Nucleus accumbens (tissue), 56 donors: ENCODE measurements at regions not wholly inside any gene's neighbourhood (a gene's known extent, or its start where the extent isn't known, plus 50 kb on each side); places are given as distances from the start of the nearest gene placed in this dataset.

Experiments used
- DNase-seq, 56 donors: peaks; one replicate each; lab custom pipeline; 2025; lab: John Stamatoyannopoulos, UW

DNA sequence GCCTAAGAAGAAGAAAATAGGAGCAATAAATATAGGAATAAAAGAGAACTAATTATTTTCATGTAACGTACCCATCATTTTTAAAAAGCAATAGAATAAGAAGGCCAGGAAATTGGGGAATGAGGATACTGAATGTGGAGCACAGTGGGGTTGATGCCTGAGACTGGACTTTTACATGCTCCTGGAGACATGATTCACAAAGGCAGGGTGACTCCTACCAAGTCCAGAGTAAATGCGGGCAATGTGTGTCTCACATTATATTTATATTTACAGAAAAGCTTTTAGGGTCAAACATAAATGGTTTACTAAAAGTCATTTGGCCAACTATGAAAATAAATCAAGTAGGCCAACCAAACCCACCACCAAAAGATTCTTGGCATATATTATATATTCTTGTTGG lies 87.9 kb upstream of the COL5A2 start:
- DNase-seq: no peak

DNA sequence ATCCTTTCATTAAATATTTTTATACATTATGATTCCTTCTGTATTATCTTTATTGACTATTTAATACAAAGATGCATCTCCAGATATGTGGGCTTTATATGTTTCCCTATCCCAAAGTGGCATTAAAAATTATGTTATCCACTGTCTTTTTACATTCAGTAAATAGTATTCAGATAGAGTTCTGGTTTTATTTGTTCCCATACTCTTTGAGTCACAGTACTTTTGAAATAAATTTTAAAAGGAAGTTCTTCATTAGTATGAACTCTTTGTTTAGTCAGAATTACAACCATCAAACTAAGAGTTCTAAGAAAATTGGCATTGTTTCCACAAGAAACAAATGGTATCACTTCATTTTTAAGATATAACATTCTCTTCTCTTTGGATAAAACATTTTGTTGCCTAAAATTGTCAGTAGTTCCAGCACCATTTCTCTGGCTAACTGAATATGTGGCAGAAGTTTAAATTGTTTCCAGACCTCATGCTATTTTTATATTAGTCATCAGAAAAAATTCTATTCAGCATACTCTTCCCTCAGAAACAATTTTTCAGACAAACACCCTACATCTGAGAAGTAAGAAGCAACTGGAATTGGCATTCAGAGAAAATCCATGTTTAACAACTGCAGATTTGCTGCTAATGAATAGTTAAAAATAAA lies 88.5 kb upstream of the COL5A2 start:
- DNase-seq: no peak

- no peak for DNase-seq
Measured at GRCh38 chr2:189268763-189269162, 89.2 kb upstream of the COL5A2 start.

- DNase-seq: no peak
Measured at GRCh38 chr2:189273734-189274133, 94.2 kb upstream of the COL5A2 start.

- DNase-seq: no peak
Measured at GRCh38 chr2:189274361-189274760, 94.8 kb upstream of the COL5A2 start.

- DNase-seq: no peak
Measured at GRCh38 chr2:189276277-189276676, 96.7 kb upstream of the COL5A2 start.

DNA sequence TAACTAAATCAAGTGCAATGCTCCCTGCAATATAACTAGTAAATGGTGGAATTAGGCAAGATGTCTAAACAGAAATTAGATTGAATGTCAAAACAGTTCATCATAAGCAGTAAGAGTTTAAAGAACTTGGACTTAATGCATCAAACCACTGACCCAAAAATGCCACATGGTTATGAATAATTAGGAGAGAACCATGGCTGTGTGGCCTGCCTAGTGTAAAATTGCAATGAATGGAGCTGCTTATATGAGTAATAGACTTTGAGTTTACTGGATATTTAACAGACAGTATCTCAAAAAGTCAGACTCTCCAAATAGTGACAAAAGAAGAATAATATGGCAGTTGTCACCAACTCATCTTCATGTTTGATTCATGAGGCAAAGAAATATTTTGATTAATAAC lies 101.6 kb upstream of the COL5A2 start:
- DNase-seq: no peak

DNA sequence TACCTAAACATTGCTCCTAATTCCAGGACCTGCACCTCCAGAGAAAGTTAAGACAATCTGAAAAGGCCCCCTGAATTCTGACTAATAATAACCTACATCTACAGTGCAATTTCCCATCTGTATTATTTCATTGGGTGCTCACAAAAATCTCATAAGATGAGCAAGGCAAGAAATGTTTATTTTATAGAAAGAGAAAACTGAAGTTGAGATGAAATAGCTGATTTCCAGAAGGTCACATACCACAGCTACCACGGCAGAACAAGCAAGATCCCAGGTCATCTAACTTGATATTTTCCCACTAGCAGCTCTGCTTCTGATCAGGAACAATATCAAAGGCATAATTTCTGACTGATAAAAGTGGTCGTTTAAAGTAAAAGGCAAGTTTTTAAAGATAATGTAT lies 105.8 kb upstream of the COL5A2 start:
- no peak for DNase-seq

DNA sequence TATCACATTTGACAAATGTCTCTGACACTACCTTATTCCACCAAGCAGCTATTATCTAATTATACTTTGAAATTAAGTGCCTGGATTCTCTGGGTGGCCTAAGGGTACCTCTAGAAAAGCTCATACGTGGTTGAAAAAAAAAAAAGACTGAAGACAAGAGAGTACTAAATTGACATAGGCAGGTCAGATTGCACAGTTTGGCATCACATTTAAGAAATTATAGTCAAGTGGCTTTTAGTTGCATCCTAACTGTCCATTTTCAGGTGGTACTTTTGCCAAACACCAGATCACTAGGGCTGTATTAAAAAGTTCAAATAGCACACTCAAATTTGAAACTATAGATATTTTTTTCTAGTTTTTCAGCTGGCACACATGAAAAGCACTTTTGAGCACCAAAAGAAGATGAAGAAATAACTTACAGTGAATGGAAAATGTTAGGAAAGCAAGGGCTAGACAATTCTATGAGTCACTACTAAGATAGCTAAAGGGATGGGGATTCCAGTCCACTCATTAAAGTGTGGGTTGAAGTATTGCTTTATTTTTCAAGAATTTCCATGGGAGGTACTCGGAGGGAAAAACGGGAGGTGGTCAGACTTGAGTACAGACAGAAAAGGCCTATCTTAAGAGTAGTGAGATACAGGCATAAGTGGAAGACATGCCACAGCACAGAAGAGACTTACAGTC lies 106.5 kb upstream of the COL5A2 start:
- no peak for DNase-seq

DNA sequence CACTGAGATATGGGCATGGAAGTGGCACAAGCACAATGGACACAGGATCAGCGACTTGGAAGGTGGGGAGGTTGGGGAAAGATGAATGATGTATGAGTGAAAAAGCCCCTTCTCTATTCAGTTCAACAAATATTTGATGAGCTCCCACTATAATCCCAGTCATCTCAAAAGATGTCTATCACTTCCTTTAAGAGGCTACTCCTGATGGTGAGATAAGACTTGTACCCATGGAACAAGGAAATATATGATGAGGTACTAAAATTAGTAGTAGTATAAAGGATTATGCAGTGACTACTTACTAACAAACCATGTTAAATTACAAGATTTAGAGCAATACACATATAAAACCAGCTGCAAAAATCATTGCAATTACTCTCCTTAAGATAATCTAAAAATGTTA lies 107.8 kb upstream of the COL5A2 start:
- DNase-seq: no peak

DNA sequence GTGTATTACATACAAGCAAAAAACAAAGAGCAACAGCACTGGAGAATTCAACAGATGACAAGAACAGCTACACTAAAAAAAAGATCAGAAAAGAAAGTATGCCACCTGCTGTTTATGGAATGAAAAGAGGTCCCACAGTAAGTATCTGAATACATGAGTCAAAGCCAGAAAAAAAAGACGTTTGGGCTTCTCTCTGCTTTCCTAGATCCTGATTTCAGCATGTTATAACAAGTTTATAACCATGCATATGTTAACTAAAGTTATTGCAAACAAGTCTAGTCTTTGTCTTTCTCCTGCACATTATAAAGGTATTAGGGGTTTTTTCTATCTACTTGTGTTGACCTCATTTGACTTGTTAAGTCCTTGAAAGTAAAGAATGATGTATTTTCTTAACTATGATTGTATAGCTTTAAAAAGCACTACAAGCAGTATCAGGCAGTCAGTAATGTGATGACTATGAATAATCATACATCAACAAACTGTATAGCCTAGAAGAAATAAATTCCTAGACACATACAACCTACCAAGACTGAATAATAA lies 108.5 kb upstream of the COL5A2 start:
- no peak for DNase-seq

DNA sequence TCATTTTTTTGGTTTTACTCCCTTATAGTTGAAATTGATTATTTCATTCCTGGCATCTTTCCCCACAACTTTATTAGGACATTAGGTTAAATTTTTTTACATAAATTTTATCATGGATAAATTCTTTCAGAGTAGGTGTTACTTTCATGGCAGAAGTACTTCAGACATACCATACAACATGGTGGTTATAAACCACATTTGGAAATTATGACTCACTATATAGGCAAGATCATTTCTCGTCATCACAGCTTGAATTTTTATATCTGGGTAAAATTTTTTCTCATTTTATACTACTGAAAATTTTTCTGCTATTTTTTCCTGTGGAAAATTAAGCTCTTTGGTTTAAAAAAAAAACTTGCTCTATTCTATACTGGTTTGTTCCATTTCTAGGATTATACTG lies 111.9 kb upstream of the COL5A2 start:
- DNase-seq: no peak

- no peak for DNase-seq
Measured at GRCh38 chr2:189293164-189293563, 113.6 kb upstream of the COL5A2 start.

- no peak for DNase-seq
Measured at GRCh38 chr2:189297446-189297845, 117.9 kb upstream of the COL5A2 start.

DNA sequence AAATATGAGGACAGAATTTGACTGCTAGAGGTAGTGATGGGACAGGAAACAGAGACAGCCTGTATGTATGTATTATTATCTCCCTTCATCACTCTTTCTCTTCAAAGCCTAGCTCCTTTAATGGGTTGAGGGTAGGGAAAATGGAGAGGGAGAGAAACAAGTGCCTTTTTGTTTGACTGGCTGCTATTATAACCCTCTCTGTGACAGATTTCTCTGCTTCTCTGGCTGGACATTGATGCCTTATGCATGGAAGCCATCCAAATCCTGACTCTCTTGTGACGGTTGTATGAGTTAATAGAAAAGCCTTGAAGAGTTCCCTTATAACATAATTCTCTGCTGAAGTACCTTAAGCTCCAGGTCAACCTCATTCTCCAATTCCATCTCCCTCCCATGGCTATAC lies 118.5 kb upstream of the COL5A2 start:
- no peak for DNase-seq

- no peak for DNase-seq
Measured at GRCh38 chr2:189298481-189298880, 118.9 kb upstream of the COL5A2 start.

GRCh38 chr2:189299974-189300373 lies 120.4 kb upstream of the COL5A2 start:
- DNase-seq: no peak

- no peak for DNase-seq
Measured at GRCh38 chr2:189300916-189301315, 121.4 kb upstream of the COL5A2 start.

DNA sequence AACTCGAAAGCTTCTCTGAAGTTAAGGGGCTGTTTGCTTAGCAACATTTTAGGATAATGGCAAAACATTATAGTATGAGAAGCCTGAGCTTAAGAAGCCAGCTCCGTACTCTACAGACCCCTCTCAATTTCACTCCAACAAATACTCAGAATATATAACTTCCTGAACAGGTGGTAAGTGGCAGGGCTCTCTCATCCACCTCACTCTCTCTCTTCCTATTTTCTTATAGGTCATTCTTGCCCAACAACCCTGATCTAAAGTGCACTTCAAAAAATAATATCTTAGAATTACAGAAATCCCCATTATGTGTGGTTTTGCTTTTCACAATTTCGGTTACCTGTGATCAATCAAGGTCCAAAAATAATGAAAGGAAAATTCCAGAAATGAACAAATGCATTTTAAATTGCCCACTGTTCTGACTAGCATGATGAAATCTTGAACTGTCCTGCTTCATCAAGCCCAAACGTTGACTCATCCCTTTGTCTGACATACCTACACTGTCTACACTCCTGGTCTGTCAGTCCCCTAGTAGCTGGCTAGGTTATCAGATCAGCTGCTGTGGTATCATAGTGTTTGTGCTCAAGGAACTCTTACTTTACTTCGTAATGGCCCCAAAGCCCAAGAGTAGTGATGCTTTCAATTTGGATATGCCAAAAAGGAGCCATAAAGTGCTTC lies 122.8 kb upstream of the COL5A2 start:
- no peak for DNase-seq

DNA sequence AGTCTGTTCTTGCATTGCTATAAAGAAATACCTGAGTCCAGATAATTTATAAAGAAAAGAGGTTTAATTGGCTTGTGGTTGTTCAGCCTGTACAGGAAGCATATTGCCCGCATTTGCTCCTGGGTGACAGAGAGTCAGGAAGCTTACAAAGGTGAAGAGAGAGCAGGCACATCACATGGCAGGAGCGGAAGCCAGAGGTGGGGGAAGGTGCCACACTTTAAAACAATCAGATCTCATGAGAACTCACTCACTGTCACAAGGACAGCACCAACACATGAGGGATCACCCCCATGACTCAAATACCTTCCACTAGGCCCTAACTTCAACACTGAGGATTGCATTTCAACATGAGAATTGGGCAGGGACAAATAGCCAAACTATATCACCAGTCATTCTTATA lies 124.8 kb upstream of the COL5A2 start:
- DNase-seq: no peak

- DNase-seq: no peak
Measured at GRCh38 chr2:189305291-189305943, 125.9 kb upstream of the COL5A2 start.
